Lung (tissue), 11 donors: ENCODE measurements at regions not wholly inside any gene's neighbourhood (a gene's known extent, or its start where the extent isn't known, plus 50 kb on each side); places are given as distances from the start of the nearest gene placed in this dataset.
A peak's percentile ranks its signal among the peaks of the same experiment; 100 is the strongest.
"Not testable (repeated sequence)": the region's sequence is repeated elsewhere in the genome, so short reads cannot be mapped to it uniquely, and the experiment has no call there.

Experiments used
- ATAC-seq: fragments of 200-7000 bp; cut with Tn5 transposase; one replicate; pipeline ENCODE4 v1.9.1; 2020; ENCODE audit warnings: moderate number of reproducible peaks; ENCODE audit not compliant: insufficient read depth, low FRiP score
- DNase-seq, 3 donors: peaks; one replicate each; pipeline ENCODE4 v3.0.0-alpha.2; 2013 to 2017
- H3K27ac ChIP-seq, 2 donors: one replicate each; pipeline ENCODE4 v1.5.1; 2013; ENCODE audit warnings: mild to moderate bottlenecking in 2 of 2, moderate library complexity in 2 of 2, control low read depth in 1 of 2, inconsistent platforms in 1 of 2, low read depth in 1 of 2, low read length in 1 of 2
- H3K27me3 ChIP-seq, 3 donors: one replicate each; pipeline ENCODE4 v1.5.1; 2013; ENCODE audit warnings: low read length in 2 of 3; ENCODE audit not compliant: control insufficient read depth in 3 of 3, insufficient read depth in 3 of 3
- H3K36me3 ChIP-seq, 4 donors: one replicate each; pipeline ENCODE4 v1.5.1; 2013; ENCODE audit warnings: low read length in 4 of 4, mild to moderate bottlenecking in 1 of 4, moderate library complexity in 1 of 4; ENCODE audit not compliant: control insufficient read depth in 4 of 4, insufficient read depth in 4 of 4
- H3K4me1 ChIP-seq, 5 donors: one replicate each; pipeline ENCODE4 v1.5.1; 2013; ENCODE audit warnings: low read length in 5 of 5, mild to moderate bottlenecking in 2 of 5, moderate library complexity in 1 of 5; ENCODE audit not compliant: control insufficient read depth in 5 of 5, insufficient read depth in 5 of 5
- H3K4me3 ChIP-seq: one replicate; pipeline ENCODE4 v1.5.1; 2013; ENCODE audit warnings: mild to moderate bottlenecking, control low read depth, moderate library complexity
- H3K9ac ChIP-seq, 2 donors: one replicate each; pipeline ENCODE4 v1.5.1; 2013; ENCODE audit warnings: low read length in 2 of 2, control low read depth in 1 of 2; ENCODE audit not compliant: insufficient read depth in 1 of 2
- H3K9me3 ChIP-seq, 4 donors: one replicate each; pipeline ENCODE4 v1.5.1; 2013; ENCODE audit warnings: low read length in 3 of 4, mild to moderate bottlenecking in 1 of 4, moderate library complexity in 1 of 4; ENCODE audit not compliant: control insufficient read depth in 4 of 4, insufficient read depth in 3 of 4
- WGBS, 2 donors: extraction: QIAGEN DNeasy Blood & Tissue Kit; methylation state at CpG; one replicate each; pipeline ENCODE4 v1.1.7; 2013; 5-methylcytosine and 5-hydroxymethylcytosine counted together
- TF ChIP-seq, protein P1 (sequence below): IDR thresholded peaks from 2 replicates; pipeline ENCODE4 v1.5.1; 2012; ENCODE audit warnings: mild to moderate bottlenecking; ENCODE audit errors: control extremely low read depth, extremely low read depth
- donor health status: control.
- donor health status: control.
- donor health status: Bipolar disorder and iron deficiency.
- donor health status: healthy.
- donor health status: DM: yes; HTN: yes; CAD: no.

DNA sequence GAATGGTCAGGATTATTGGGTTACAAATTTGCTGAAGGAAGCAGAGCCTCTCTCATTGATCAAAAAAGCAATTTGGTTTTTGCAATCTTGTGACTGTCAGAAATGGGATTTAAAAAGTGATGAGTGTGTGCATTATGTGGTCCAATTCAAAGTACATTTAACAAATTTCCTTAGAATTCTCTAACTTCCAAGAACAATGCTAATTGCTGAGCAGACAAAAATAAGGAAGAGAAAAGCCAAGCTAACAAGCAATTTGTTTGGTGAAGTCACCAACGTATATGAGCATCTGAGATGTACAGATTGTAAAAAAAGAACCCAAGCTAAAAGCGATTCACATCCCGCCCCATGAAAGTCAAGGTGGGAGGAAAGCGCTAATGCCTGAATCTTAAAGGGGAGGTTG is 1643.9 kb downstream of the CDH8 start:
- Histone ChIP-seq H3K36me3 (no peaks in the 10 kb centered on the region), H3K4me1 (no peaks in the 10 kb centered on the region), H3K4me3 (no peak overlapping the region), H3K27ac (no peak overlapping the region), H3K9me3 (no peaks in the 10 kb centered on the region), H3K27me3 (no peaks in the 10 kb centered on the region), H3K9ac (no peak overlapping the region)
- TF ChIP-seq, protein P1, sequence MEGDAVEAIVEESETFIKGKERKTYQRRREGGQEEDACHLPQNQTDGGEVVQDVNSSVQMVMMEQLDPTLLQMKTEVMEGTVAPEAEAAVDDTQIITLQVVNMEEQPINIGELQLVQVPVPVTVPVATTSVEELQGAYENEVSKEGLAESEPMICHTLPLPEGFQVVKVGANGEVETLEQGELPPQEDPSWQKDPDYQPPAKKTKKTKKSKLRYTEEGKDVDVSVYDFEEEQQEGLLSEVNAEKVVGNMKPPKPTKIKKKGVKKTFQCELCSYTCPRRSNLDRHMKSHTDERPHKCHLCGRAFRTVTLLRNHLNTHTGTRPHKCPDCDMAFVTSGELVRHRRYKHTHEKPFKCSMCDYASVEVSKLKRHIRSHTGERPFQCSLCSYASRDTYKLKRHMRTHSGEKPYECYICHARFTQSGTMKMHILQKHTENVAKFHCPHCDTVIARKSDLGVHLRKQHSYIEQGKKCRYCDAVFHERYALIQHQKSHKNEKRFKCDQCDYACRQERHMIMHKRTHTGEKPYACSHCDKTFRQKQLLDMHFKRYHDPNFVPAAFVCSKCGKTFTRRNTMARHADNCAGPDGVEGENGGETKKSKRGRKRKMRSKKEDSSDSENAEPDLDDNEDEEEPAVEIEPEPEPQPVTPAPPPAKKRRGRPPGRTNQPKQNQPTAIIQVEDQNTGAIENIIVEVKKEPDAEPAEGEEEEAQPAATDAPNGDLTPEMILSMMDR = no peak
- DNase-seq (no peak), ATAC-seq (no peak)
- 89 to 92% methylated on average over 4 of the region's 4 CpGs for WGBS, 2 donors

DNA sequence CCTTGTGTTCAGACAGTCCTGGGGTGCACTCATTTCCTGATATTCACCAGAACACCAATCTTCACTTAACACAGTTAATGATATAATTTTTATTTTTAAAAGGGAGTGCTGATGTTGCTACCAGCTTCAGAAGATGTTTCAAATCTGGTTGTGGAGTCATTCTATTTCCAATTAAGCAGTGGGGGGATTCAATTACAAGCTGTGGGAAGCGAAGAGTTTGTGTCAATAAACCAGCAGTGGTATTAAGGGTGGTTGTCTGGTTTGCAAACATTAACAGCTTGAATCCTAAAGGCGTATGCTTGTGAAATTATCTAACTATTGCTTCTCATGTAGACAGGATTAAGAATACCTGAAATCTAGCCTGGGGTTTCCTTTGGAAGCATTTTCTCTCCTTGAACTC is 1637.5 kb upstream of the GOT2 start:
- no peak overlapping the region for H3K27ac ChIP-seq
- H3K27me3 ChIP-seq = no peaks in the 10 kb centered on the region
- H3K4me1 ChIP-seq = no peaks in the 10 kb centered on the region
- TF ChIP-seq, protein P1 = no peak
- no peak overlapping the region for H3K9ac ChIP-seq
- no peak overlapping the region for H3K4me3 ChIP-seq
- H3K9me3 ChIP-seq = no peaks in the 10 kb centered on the region
- no peak for DNase-seq
- no peaks in the 10 kb centered on the region for H3K36me3 ChIP-seq
- ATAC-seq = no peak
- 74 to 91% methylated on average over 2 of the region's 2 CpGs for WGBS, 2 donors

DNA sequence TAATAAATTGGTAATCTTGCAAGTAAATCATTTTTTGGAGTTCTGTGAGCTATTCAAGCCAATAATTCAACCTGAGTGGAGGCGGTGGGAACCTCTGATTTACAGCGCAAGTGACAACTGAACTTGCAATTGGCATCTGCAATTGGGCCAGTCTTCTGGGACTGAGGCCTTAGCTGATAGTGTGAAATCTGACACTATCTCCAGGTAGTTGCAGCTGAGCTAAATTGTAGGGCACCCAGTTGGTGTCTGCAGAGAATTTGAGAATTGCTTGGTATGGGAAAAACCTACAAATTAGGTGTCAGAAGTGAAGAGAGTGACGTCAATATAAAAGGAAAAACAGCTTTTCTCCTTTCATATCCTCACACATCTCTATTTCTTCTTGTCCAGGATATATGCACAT is 1633.6 kb upstream of the GOT2 start:
- no peaks in the 10 kb centered on the region for H3K9me3 ChIP-seq
- no peak overlapping the region for H3K27ac ChIP-seq
- H3K4me1 ChIP-seq = peaks cover 0 to 3% (median 0%) of the 10 kb centered on the region in 5 donors
- TF ChIP-seq, protein P1 = no peak
- DNase-seq (no peak), ATAC-seq (no peak)
- 77 to 79% methylated on average over 3 of the region's 3 CpGs for WGBS, 2 donors
- H3K27me3 ChIP-seq = no peaks in the 10 kb centered on the region
- no peak overlapping the region for H3K4me3 ChIP-seq
- no peaks in the 10 kb centered on the region for H3K36me3 ChIP-seq
- no peak overlapping the region for H3K9ac ChIP-seq

DNA sequence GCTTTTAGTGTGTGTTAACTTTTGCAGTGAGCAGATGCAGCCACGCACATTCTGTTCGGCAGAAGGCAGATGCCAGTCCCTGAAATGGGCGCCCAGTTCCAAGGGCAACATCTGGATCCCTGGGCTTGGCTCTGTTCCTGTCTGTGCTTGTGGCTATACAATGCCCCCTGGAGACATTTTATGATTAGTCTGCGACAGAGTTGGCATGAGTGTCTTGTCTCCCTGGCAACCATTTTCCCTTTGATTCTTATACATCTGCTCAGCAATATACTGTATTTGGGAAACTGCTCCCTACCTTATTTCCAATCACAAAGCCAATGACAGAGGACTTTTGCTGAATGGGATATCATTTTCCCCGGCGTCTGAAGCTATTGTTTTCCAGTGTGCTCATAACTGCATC is 1629.5 kb upstream of the GOT2 start:
- Histone ChIP-seq H3K4me3 (no peak overlapping the region), H3K9me3 (no peaks in the 10 kb centered on the region), H3K36me3 (no peaks in the 10 kb centered on the region), H3K27ac (no peak overlapping the region), H3K27me3 (no peaks in the 10 kb centered on the region), H3K4me1 (peaks cover 0 to 3% (median 0%) of the 10 kb centered on the region in 5 donors), H3K9ac (no peak overlapping the region)
- TF ChIP-seq, protein P1 = no peak
- WGBS, 2 donors = 72 to 78% methylated on average over 6 of the region's 6 CpGs
- ATAC-seq (no peak), DNase-seq (peak in 1 of 3 donors; percentile 17)

DNA sequence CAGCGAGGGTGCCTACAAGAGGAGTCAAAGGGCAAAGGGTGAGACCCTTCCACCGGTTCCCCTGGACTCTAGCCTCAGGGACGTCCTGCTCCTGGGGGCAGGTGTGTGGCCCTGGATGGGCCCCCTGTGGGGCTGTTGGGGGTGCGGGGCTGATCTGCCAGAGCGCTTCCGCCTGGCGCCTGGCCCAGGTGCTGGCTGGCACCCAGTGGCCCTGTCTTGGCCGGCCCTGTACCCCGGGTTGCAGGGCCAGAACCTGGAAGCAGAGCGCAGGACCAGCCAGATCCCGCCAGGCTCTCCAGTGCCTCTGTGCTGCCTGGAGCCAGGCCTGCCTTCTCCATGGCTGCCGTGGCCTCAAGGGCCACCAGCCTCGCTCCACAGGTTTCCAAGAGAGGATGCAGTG is 1625.8 kb upstream of the GOT2 start:
- H3K27ac ChIP-seq, H3K36me3 ChIP-seq, DNase-seq, H3K27me3 ChIP-seq, H3K4me3 ChIP-seq, H3K9ac ChIP-seq, H3K4me1 ChIP-seq, H3K9me3 ChIP-seq, ATAC-seq: not testable (repeated sequence)
- WGBS, 2 donors = 90 to 96% methylated on average over 13 of the region's 13 CpGs

DNA sequence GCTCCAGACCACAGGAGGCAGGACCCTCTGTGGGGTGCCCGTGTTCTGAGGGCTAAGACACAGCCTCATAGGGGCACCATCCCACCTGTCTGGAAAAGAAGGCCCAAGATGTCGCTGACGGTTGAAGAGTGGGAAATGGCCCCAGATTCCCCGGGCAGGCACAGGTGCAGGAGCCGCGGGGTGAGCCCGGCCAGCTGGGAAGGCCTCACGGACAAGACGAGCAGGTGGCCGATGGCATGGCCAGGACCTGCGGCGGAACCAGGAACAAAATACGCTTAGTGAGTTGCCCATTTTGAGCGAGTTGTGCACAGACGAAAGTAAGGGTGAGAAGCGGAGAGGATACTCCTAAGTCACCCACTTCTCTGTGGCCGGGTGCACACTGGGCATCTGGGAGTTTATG is 1625.3 kb upstream of the GOT2 start:
- H3K36me3 ChIP-seq, H3K9me3 ChIP-seq, ATAC-seq, H3K4me3 ChIP-seq, DNase-seq, H3K27me3 ChIP-seq, H3K9ac ChIP-seq, H3K27ac ChIP-seq, H3K4me1 ChIP-seq: not testable (repeated sequence)
- 95 to 98% methylated on average over 17 of the region's 17 CpGs for whole genome bisulfite sequencing, 2 donors
